ENCODE measurements at regions not wholly inside any gene's neighbourhood (a gene's known extent, or its start where the extent isn't known, plus 50 kb on each side); places are given as distances from the start of the nearest gene placed in this dataset.

DNA sequence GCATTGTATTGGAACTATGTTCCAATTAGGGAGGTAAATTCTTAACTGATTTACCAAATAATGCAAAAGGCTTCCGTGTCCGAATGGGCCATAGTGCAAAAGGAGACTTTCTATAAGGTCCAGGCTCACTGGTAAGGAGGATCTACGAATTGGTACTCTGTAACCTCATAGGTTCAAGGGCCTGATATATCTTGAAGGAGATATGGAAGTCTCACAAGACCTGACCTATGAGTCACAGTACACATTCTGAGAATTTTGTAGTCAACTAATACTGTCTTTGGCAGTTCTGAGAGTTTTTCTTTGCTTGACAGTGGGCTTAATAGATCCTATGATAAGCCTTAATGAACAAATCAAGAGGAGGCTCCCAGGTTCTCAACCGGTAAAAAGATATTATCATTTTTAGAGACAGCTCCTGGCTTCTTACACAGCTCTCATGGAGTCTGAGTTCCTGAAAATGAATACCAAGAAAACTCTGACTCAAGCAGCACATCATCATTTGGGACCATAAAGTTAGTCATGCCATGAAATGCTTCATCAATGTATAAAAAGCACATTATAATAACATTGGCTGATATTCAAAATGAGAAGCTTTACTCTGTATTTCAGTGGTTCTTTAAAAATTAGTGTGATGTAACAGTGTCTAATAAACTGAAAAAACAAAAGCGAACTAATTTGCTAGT is 1275.2 kb upstream of the CRIM1 start:
- TF ChIP-seq, protein P1, sequence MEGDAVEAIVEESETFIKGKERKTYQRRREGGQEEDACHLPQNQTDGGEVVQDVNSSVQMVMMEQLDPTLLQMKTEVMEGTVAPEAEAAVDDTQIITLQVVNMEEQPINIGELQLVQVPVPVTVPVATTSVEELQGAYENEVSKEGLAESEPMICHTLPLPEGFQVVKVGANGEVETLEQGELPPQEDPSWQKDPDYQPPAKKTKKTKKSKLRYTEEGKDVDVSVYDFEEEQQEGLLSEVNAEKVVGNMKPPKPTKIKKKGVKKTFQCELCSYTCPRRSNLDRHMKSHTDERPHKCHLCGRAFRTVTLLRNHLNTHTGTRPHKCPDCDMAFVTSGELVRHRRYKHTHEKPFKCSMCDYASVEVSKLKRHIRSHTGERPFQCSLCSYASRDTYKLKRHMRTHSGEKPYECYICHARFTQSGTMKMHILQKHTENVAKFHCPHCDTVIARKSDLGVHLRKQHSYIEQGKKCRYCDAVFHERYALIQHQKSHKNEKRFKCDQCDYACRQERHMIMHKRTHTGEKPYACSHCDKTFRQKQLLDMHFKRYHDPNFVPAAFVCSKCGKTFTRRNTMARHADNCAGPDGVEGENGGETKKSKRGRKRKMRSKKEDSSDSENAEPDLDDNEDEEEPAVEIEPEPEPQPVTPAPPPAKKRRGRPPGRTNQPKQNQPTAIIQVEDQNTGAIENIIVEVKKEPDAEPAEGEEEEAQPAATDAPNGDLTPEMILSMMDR (IDR thresholded peaks at IDR 0.05; ENCODE audit: low read length, missing control alignments) = no peak
- no peak overlapping the region for H3K4me3 ChIP-seq (replicated peaks; ENCODE audit: low read depth, low read length)
- DNase-seq (ENCODE audit: low read depth) = no peak

DNA sequence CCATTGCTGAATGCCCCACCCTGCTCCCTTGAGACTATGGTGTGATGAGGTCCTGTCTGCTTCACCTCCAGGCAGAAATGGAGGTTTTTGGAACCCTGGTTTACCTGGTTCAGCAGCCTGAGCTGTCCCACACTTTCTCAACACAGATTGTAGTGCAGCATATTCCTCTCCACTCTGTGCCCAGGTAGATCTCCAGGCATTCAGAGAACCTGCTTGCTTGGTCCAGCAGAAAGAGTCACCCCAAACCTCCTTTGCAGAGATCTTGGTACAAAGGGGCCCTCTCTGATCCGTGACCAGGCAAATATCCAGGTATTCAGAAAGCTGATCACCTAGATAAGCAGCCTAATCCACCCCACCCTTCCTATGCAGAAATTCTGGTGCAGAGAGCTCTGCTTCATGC is 1288.2 kb upstream of the CRIM1 start:
- TF ChIP-seq, protein P1 (IDR thresholded peaks at IDR 0.05; ENCODE audit: low read length, missing control alignments) = no peak
- no peak for DNase-seq (ENCODE audit: low read depth)
- H3K4me3 ChIP-seq (replicated peaks; ENCODE audit: low read depth, low read length) = no peak overlapping the region

DNA sequence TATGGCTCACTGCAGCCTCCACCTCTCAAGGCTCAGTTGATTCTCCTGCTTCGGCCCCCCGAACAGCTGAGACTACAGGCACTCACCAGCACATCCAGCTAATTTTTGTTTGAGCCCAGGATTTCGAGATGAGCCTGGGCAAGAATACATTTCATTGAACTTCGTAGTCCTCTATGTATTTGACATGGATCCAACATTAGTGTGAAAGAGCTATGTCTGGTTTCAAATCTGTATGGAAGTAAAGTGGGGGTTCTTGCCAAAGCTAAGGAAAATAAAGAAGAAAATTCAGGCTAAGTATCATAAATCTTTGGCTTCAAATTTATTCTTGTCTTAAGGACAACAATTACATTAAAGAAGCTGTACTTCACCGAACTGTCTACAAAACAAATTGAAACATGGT is 1291.7 kb upstream of the CRIM1 start:
- TF ChIP-seq, protein P1 (IDR thresholded peaks at IDR 0.05; ENCODE audit: low read length, missing control alignments) = no peak

DNA sequence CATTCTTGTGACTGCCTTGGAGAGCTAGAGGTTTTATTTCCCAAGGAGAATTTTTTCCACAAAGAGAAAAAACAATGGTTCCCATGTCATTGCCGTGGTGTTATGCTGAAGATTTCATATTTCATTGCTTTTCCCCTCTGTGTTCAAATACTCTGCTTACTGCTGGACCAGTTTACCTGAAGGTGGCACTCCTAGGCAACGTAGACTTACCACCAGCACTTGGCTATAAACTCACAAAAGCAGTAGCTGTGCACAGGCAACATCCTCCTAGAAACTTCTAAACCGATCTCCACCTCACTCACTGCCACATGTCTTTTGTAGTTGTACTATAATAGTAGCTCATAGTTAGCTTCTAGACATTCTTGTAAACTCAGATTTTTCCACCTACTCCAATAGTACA is 1319.7 kb upstream of the CRIM1 start:
- TF ChIP-seq, protein P1 (IDR thresholded peaks at IDR 0.05; ENCODE audit: low read length, missing control alignments) = no peak
- no peak for DNase-seq (ENCODE audit: low read depth)
- H3K4me3 ChIP-seq (replicated peaks; ENCODE audit: low read depth, low read length) = no peak overlapping the region

More for the DNA sequence above, 1291.7 kb upstream of the CRIM1 start:
- no peak overlapping the region for H3K4me3 ChIP-seq (replicated peaks; ENCODE audit: low read depth, low read length)
- no peak for DNase-seq (ENCODE audit: low read depth)

DNA sequence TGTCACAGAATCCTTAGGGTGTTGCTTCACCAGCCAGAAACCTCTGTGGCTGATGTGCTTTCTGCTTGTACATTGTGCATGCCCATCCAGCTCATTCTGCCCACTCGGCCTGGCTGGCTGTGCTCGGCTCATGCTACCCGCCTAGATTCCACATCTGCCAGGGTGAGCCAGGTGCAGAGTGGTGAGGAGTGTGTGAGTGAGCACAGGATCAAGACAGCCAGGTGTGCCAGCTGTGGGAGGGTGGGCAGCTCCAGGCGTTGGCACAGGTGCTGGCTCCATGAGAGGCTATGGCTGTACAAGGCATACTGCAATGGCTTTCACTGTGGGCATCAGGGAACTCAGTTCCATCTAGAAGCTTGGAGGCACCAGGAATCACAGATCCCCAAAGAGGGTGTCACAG is 1321.8 kb upstream of the CRIM1 start:
- TF ChIP-seq, protein P1 (IDR thresholded peaks at IDR 0.05; ENCODE audit: low read length, missing control alignments) = no peak
- H3K4me3 ChIP-seq (replicated peaks; ENCODE audit: low read depth, low read length) = no peak overlapping the region
- no peak for DNase-seq (ENCODE audit: low read depth)

DNA sequence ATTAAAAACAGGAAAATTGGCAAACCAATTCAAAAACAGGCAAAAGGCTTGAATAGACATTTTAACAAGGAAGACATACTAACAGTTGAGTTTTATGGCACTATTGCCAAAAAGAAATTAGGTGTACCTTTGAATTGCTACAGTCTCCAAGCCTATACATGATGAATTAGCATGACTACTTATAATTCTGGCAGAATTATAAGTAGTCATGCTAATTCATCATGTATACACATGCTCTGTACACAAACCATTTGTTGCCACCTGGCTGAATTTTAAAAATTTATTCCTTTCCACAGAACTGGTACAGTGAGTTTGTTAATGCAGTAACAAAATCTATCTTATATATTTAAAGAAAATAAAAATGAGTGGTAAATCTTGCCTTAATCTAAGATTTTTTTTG is 1332.0 kb upstream of the CRIM1 start:
- DNase-seq (ENCODE audit: low read depth) = no peak
- H3K4me3 ChIP-seq (replicated peaks; ENCODE audit: low read depth, low read length) = no peak overlapping the region
- TF ChIP-seq, protein P1 (IDR thresholded peaks at IDR 0.05; ENCODE audit: low read length, missing control alignments) = no peak

DNA sequence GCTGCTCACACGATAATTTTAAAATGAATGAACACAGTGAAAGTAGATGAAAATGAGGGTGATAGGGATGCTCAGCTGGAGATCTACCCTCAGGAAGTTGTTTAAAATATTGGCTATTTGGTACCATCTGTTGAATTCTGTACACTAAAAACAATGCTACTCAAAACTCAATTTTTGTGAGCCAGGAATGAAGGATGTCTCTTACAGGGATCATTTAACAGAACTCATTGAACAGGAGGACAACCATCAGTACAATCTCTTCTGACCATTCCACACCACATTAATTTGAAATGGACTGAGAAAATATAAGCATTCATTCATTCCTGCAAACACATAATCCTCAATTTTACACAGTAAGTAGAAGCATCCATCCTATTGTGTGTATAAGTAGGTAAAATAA is 1355.1 kb upstream of the CRIM1 start:
- H3K4me3 ChIP-seq (replicated peaks; ENCODE audit: low read depth, low read length) = no peak overlapping the region
- no peak for DNase-seq (ENCODE audit: low read depth)
- TF ChIP-seq, protein P1 (IDR thresholded peaks at IDR 0.05; ENCODE audit: low read length, missing control alignments) = no peak
